ENCODE measurements at regions not wholly inside any gene's neighbourhood (a gene's known extent, or its start where the extent isn't known, plus 50 kb on each side); places are given as distances from the start of the nearest gene placed in this dataset.

DNA sequence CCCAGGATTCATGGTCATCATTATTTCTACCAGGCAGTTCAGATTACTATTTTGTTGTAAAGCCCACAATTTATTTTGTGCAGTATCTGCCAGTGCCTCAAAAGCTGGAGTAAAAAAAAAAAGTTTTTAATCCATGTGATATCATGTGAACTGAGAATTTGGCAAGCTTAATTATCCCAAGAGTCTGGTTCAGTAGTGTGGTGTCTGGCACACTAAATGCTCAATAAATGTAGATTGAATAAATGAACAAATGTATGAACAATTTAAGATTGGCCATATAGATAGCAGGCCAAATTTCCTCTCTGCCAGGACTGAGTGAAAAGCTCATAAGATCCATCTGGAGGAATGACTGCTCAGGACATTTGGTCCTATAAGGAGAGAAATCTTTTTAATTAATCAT is 533.0 kb downstream of the TLE1 start:
- DNase-seq = no peak

DNA sequence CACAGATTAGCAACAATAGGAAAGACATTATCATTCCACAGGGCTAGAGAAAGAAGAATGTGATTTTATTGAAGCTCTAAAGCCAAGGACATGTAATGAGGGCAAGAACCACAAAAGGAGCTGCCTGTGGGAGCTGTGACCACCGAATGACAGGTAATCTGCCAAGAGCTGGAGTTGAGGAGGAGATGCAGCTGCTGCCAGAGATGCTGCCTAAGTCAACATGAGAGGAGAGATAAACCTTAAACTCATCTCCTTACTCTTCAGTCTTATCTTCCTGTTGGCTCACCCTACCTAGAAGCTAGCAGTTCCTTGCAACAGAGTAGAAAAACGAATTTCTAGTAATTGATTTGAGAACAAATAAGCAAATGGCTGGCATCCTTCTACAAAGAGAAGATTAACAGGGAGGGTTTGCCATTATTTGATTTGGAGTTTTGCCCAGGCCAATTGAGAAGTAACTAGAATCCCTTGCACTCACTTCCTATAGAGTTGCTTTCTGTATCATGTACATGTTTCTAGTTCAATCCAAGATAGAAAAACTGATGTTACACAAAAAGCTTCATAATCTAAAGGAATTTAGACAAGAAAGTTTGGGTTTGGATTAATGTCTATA is 539.2 kb downstream of the TLE1 start:
- peak; percentile 83 for DNase-seq

DNA sequence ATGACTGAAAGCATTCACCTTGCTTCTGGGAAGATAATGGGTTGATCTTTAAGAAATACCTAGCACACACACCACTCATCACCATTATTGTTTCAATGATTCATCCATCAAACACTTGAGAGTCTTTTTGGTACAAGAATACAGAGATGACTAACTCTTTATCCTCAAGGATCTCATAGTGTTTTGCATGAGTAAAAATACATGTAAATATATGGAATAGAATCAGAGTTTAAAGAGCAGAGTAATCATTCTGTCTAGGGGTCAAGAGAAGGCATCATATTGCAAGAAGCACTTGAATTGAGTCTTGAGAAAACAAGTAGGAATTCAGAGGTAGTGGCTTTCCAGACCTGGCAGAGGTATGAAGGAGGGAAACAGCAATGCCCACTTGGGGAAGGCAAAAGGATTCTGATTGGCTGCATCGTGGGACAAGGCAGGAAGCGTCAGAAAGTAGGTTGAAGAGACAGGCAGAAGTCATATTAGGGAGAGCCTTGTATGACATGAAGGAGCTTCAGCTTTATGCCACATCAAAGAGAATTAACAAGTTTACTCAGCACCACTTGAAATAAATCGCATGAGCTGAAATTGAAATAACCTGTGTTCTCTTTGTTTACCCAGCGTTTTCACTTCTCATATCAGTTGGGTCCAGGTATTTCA is 542.5 kb downstream of the TLE1 start:
- peak; percentile 85 for DNase-seq

DNA sequence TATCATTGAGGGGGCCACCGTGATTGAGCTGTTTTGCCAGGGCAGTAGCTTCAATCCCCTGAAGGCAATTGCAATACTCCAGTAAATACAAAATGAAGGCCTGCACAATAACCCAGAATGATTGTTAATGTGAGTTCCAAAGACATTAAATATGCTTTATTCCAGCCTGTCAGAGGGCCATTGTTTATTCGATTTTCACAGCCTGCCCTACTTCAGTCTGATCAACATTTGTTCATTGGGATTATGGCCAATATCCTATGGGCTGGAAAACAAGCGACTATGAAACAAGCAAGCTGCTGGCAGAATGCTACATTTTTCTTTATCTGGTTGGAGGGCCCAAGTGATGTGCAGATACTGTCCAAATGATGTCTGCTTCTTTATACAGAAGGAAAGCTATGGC is 543.1 kb downstream of the TLE1 start:
- peak; percentile 28 for DNase-seq

DNA sequence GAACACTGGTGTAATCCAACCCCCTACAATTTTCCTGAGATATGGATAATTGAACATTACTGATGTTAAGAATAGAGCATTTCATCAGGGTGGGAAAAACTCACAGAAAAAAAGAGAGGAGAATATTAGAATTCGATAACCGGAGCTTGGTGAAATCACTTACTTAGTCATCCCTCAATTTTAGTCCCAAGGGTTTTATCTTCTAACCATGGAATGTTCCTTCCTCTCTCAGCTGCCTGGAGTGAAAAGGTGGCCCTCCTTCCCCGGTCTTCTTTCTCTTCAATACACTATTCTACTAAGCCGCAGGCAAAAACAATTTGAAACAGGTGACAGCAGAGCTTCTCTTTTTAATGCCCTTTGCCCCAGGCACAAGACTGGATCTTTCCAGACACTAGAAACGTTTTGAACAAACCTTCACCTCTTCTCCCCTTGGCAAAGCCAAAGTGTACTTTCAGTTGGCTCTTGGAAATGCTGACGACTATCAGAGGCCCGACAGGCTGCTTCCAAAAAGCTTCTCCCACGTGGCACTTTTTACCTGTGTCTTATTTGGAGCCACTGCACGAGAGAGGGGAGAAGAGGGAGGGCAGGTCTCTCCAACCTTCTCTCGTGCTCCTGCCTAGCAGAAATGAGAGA is 543.9 kb downstream of the TLE1 start:
- no peak for DNase-seq

DNA sequence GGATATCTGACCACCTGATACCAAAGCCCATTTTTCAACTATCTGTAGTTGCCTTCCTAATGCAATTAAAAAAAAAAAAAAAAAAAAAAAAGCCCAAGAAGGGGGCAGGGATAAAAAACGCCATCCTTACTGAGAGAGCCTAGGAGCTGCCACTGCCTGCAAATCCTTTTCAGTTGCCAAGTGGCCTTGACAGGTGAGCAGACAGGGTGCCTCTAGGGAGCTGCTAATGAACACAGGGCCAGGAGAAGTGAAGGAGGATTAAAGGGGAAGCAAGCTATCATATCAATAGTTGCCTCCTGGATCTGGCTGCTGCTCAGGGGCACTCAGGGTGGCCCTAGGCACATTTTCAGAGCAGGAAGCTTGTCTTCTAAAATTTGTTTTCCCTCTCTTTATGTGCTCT is 547.4 kb downstream of the TLE1 start:
- DNase-seq = peak; percentile 1

DNA sequence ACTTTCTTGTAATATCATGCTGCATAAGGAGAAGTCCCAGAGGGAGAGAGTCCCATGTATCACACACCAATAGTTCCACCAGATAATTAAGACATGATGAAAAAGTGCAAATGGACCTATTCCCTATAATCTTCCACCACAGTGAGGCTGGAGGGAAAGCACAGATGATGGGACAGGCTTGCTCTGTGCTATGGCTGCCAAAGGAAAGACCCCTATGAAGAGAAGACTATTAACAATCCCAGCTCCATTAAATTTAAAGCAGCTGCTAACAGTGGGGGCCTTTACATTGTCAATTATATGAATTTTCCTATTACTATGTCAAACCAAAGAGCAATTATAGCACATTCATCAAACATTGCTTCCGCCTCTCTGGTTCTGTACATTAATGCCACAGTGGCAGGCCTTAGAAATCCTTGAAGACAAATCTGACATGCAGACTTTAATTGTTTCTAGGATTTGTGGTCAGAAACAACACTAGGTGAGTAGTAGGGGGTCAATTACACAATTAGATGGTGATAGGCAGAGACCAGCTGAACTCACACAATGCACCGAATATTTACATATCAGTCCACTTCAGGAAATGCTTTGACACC is 551.3 kb downstream of the TLE1 start:
- no peak for DNase-seq

DNA sequence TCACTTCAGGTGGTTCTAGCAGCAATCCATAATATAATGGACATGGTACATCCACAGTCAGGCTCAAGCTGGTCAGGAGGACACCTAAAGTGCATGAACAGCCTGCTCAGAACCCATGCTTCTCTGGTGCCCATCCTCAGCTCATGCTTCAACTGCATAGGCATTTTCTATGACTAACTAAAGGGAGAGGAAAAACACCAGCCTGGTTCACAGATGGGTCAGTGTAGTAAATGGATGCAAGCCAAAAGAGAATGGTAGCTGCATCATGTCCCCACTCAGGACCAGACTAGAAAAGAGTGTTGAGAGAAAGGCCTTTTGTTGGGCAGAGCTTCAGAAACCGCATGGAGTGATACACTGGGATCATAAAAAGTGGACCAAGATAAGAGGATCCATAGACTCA is 556.6 kb downstream of the TLE1 start:
- DNase-seq = no peak

DNA sequence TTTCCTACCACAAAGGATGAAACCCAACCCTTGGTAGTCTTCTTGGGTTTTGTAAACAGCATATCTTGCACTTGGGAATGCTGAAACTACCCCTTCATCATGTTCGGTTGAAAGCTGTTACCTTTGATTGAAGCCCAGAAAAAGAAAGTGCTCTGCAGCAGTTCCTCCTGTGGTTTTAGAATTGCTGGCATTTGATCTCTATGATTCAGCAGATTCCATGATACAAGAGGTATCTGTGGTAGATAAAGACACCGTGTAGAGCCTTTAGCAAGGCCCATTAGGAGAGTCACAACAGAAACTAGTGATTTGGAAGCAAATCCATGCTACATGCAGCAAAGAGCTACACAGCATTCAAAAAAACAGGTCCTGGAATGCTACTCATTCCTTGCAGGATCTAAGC is 557.0 kb downstream of the TLE1 start:
- DNase-seq = no peak

DNA sequence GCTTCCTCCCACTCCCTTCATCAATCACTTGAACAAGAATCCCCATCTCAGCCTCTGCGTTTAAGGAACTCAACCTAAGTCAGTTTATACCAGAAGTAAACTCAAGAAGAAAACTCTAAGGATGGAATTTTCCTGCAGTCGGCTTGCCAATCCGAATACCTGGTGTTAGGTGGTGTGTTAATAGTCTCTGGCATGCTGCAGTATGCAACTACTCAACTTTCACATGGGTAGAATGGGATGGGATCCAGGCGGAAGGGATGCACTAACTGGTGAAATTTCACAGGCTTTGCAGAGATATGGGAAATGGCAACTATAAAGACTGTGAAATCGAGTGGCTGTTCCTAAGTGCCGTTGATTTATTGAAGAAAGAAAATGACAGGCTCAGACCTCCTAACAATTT is 560.6 kb downstream of the TLE1 start:
- DNase-seq = no peak

DNA sequence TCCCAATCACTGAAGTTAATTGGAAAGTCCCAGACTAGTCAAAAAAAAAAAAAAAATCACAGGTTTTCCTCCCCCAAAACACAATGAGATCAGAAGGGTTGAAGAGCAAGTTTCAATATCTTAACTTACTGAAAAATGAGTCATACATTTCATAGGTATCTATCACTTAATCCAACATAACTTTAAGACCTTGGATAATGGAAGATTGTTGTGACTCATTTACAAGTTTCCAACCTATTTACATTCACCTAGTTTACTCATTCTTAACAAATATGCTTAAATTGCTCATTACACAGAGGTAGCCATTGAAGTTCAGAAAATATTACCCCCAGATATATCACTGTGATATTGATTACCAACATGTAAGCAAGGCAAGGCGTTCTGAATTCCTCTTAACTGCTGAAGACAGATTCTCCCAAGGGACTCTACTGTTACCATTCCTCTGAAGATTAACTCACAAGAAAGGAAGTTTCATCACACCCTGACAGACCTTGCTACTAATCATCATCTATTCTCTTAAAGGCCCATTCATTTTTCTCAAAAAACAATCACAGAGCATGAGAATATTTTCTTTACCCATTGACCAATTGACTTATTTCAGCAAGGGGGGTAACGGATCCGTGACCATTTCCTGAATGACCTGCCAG is 563.8 kb downstream of the TLE1 start:
- no peak for DNase-seq

DNA sequence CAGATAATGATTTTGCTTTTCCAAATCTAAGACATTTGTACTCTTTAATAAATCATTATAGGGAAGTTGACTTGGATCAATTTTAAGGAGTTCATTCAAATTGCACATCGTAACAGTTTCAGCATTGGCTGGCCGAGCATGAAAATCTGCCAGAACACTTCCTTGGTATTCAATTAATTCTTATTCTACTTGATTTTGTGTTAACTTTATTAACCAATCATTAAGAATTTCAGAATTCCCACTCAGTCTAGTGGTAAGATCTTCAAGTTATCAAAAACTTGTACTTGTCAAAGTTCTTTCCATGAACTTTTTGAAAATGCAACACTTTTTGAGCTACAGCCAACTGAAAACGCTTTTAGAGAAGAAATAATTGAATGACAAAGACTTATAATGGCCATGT is 565.8 kb downstream of the TLE1 start:
- DNase-seq = no peak

DNA sequence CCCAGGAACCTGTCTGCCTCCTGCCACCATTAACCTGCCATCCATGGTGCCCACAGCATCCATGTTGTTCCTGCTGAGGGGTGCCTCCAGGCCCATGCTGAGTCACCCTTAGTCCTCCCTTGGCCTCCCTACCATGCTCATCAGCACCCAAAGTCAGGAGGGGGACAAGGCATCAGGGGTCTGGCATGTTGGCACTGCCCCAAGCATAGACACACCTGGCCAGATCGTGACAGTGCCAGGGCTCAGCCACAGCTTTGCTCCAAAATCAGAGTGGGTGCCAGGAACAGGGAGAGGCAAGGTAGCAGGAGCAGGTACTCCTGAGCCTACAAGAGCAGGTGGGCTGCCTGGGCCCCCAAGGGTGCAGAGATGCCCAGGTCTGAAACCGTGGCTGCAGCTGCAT is 566.6 kb downstream of the TLE1 start:
- DNase-seq = no peak

DNA sequence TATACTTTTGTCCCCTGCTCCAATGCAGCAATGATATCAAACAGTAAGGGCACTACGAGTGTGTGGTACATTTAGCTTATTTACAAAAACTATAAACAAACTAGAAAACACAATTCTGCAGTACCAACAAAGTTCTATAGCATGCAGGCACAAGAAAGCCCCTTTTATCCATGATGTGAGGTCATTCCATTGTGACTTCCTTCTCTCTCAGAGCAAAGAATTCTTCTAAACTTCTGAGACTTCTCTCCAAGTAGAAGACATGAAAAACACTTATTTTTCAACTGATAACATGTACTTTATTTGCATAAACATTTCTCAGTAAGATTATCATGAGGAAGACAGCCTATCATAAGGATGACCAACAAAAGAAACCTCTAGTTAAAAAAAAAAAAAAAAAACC is 569.8 kb downstream of the TLE1 start:
- no peak for DNase-seq

DNA sequence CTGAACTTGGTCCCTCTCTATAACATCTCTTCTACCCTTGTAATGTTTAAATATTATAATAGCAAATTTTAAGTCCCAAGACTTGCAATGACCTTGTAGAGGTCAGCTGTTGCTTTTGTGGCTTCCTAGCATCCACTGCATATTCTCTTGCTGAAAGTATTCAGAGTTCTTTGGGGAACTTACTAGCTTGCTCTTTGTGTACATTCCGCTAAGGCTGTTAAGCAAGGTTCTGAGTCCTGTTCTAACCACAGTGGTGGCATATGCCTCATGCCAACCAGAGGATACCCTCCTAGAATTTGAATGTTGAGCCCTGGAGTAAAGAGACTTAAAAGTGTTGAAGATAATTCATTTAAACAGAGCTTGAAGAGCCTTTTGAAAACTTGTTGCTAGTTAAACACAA is 570.9 kb downstream of the TLE1 start:
- DNase-seq = no peak

DNA sequence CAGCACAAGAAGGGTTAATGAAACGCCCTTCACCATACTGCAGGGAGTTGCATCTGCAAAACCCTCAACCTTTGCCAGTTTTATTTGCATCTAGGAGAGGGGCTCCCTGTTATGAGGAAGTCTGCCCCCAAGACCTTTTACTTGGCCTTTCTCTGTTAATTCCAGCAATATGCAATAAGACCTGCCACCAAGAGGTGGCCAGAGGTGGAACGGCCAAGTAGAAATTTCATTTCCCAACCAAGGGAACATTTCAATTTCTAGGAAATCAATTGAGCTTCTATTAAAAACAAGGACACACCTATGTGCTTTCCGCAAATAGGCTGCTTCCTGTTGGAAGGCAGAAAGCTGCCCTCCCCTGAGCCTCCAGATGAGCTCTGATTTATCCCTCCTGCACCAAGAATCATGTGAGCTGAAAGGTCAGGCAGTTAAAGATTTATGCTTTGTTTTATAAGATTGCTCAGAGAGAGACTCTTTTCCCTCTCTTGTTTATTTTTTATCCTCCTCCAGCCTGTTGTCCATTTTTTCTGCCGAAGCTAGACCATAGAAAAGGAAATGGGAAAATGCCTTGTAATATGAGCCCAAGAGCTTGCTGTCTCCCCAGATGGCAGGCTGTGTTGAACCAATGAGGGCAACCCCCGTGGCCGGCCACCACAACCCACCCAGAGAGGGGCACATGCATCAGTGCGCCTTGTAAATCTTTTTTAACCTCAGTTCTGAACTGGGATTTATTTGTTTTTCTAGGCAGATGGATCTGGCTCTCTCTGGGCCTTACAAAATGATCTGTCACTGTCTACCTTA is 572.8 kb downstream of the TLE1 start:
- peak; percentile 1 for DNase-seq

DNA sequence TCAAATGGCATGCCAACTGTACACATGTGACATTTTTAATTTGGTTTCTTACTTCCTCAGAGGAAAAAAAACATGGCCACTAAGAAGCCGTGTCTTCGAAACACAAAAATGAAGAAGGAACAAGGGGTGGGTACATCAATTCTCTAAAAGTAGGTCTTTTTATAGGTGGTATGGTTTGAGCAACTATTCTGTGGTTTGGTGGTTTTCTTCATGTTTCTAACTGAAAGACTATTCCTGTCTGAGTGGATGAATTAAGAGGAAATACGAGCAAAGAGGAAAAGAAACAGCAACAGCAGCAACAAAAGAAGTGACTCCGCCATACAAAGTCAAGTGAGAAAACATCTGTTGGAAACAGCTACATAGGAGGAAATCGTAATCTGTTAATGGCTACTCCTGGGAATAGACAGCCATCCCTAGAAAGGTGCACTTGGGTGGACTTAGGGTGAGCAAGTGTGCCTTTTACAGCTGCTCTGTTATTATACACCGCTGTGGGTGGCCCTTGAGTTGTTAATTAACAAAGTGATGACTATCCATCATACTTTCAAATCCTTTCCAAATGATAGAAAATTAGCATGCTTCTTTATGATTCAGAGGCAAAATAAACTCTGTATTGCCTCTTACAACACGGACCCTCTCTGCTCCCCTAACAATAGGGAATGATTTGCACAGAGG is 575.8 kb downstream of the TLE1 start:
- no peak for DNase-seq

DNA sequence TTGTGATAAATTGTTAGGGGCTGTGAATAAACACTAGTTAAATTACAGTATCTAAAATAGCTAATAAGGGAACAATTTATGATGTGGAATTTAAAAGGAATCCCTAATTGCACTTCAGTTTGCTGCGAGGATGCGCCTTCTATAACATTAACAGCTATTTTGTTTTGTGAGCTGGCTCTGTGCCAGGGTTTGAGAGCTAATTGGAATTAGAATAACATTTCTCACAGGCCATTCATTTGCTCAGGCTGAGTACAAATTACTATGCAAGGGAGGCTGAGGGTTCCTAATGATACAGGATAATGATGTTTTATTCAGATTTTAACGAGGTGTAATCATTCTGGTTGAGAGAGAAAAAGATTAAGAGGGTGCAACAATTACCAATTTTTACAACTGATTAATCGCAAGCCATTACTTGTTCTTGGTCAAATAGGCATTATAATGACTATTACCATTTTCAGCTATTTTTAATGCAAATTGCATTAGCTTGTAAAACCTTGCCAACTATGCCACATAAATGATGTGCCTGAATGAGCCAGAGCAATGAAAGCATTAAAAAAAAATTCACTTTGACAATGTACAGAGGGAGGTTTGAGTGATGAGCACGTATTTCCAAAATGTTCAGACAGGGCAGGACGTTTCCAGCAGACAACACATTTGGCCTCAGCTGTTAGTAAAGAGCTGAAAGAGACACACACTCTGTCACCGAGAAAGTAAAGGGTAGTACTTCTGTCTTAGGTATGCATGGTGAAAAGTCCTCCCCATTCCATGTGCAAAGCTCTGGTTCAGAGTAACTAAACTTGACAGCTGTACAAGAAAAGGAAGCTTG is 576.5 kb downstream of the TLE1 start:
- no peak for DNase-seq

DNA sequence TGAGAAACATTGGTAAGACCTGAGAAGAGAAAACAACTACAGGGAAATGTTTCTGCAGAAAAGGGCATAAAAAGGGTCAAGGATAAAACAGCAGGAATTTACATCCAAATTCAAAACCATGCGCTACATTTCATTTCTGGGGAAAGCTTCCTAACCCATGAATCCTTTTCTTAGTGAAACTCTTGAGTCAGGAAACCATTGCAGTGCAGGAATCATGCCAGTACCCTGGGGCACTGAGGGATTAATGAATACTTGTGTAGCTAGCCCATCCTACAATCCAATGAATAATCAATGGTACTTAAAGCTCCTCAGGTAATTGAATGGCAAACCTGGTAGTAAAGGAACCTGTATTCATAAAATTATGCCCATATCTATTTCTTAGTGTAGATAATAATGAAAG is 580.5 kb downstream of the TLE1 start:
- DNase-seq = no peak

DNA sequence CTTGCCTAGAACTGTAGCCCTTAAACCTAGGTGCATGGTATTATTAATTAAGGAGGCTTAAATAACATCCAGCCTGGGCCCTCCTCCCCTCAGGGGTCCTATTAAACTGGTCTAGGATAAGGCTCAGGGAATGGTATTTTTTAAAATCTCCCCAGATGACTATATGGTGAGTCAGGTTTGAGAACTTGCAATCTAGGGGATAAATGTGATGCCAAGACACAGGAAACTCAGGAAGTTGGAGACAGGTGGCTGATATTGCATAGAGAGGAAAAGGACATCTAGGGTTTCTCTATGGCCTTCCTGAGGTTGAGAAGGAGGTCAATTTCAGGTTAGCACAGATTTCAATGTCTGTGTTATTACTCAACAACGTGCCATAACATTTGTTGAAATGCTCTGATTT is 581.0 kb downstream of the TLE1 start:
- no peak for DNase-seq
